ENCODE measurements at regions not wholly inside any gene's neighbourhood (a gene's known extent, or its start where the extent isn't known, plus 50 kb on each side); places are given as distances from the start of the nearest gene placed in this dataset.

- no TSS peak for BruUV-seq (replicated peaks)
- H3K9me3 Mint-ChIP-seq (ENCODE audit: low read depth, unreplicated experiment), result no peaks in the 10 kb centered on the region
- intact Hi-C loops (cut with micrococcal nuclease; ENCODE audit: unreplicated experiment), result no loop called here
- peaks cover 22% of the 10 kb centered on the region for H3K27me3 Mint-ChIP-seq (ENCODE audit: unreplicated experiment)
- H3K36me3 Mint-ChIP-seq (ENCODE audit: insufficient read depth, unreplicated experiment), result no peaks in the 10 kb centered on the region
- CTCF ChIA-PET, result no interaction called here
- no peak for DNase-seq
- TF ChIP-seq CTCF (IDR thresholded peaks at IDR 0.05; ENCODE audit: unreplicated experiment), result no peak
- H3K4me3 Mint-ChIP-seq (ENCODE audit: low read depth, unreplicated experiment), result no peak overlapping the region
- H3K27ac Mint-ChIP-seq (ENCODE audit: unreplicated experiment), result no peak overlapping the region
- H3K4me1 Mint-ChIP-seq (ENCODE audit: low read depth, unreplicated experiment), result peaks cover 7% of the 10 kb centered on the region
Measured at GRCh38 chr3:40995271-40995670, 204.0 kb upstream of the CTNNB1 start.

GRCh38 chr3:40996382-40996781 lies 202.9 kb upstream of the CTNNB1 start:
- Mint-ChIP-seq H3K4me3 (ENCODE audit: low read depth, unreplicated experiment) (no peak overlapping the region), H3K27ac (ENCODE audit: unreplicated experiment) (no peak overlapping the region), H3K27me3 (ENCODE audit: unreplicated experiment) (peaks cover 23% of the 10 kb centered on the region), H3K36me3 (ENCODE audit: insufficient read depth, unreplicated experiment) (no peaks in the 10 kb centered on the region), H3K9me3 (ENCODE audit: low read depth, unreplicated experiment) (no peaks in the 10 kb centered on the region), H3K4me1 (ENCODE audit: low read depth, unreplicated experiment) (peaks cover 7% of the 10 kb centered on the region)
- DNase-seq, result no peak
- CTCF ChIA-PET, result interaction anchor here (0.7 kb wide), 1 partner anchor 35 kb away, joined by 4 read pairs; no protein-coding TSS in a partner anchor
- BruUV-seq (replicated peaks), result no TSS peak
- intact Hi-C loops (cut with micrococcal nuclease; ENCODE audit: unreplicated experiment), result no loop called here
- TF ChIP-seq CTCF (IDR thresholded peaks at IDR 0.05; ENCODE audit: unreplicated experiment), result no peak

- Mint-ChIP-seq H3K4me3 (ENCODE audit: low read depth, unreplicated experiment) (no peak overlapping the region), H3K4me1 (ENCODE audit: low read depth, unreplicated experiment) (peaks cover 7% of the 10 kb centered on the region), H3K9me3 (ENCODE audit: low read depth, unreplicated experiment) (no peaks in the 10 kb centered on the region), H3K27me3 (ENCODE audit: unreplicated experiment) (peaks cover 23% of the 10 kb centered on the region), H3K36me3 (ENCODE audit: insufficient read depth, unreplicated experiment) (no peaks in the 10 kb centered on the region), H3K27ac (ENCODE audit: unreplicated experiment) (no peak overlapping the region)
- no peak for TF ChIP-seq CTCF (IDR thresholded peaks at IDR 0.05; ENCODE audit: unreplicated experiment)
- no peak for DNase-seq
- BruUV-seq (replicated peaks), result no TSS peak
- intact Hi-C loops (cut with micrococcal nuclease; ENCODE audit: unreplicated experiment), result no loop called here
- CTCF ChIA-PET, result no interaction called here
Measured at GRCh38 chr3:40996827-40997710, 202.2 kb upstream of the CTNNB1 start.

GRCh38 chr3:40997711-40998519 lies 201.4 kb upstream of the CTNNB1 start:
- peaks cover 23% of the 10 kb centered on the region for H3K27me3 Mint-ChIP-seq (ENCODE audit: unreplicated experiment)
- H3K27ac Mint-ChIP-seq (ENCODE audit: unreplicated experiment), result no peak overlapping the region
- intact Hi-C loops (cut with micrococcal nuclease; ENCODE audit: unreplicated experiment), result no loop called here
- no TSS peak for BruUV-seq (replicated peaks)
- H3K36me3 Mint-ChIP-seq (ENCODE audit: insufficient read depth, unreplicated experiment), result no peaks in the 10 kb centered on the region
- H3K4me3 Mint-ChIP-seq (ENCODE audit: low read depth, unreplicated experiment), result no peak overlapping the region
- CTCF ChIA-PET, result no interaction called here
- peaks cover 5% of the 10 kb centered on the region for H3K4me1 Mint-ChIP-seq (ENCODE audit: low read depth, unreplicated experiment)
- no peaks in the 10 kb centered on the region for H3K9me3 Mint-ChIP-seq (ENCODE audit: low read depth, unreplicated experiment)
- no peak for DNase-seq
- TF ChIP-seq CTCF (IDR thresholded peaks at IDR 0.05; ENCODE audit: unreplicated experiment), result no peak

All from Calu3 (cell line).